Activated B cell treated with CpG ODN at 0.5 μM for 24 hours (primary cell): ENCODE measurements at regions not wholly inside any gene's neighbourhood (a gene's known extent, or its start where the extent isn't known, plus 50 kb on each side); places are given as distances from the start of the nearest gene placed in this dataset.

Source experiments
- ATAC-seq: fragments of 200-7000 bp; cut with Tn5 transposase; one replicate; pipeline ENCODE4 v1.10.0; 2021; ENCODE audit warnings: low read depth, mild to moderate bottlenecking, moderate library complexity
- CTCF ChIA-PET: fragments of 350-600 bp; sonication (Branson Sonifier 250); formaldehyde crosslinking; loops from one replicate; lab custom pipeline; 2021; ENCODE audit warnings: antibody characterized with exemption; lab: Charles Lee
- POLR2A ChIA-PET: fragments of 350-600 bp; sonication (Branson Sonifier 250); formaldehyde crosslinking; loops from one replicate; lab custom pipeline; 2021; ENCODE audit warnings: antibody characterized with exemption; lab: Charles Lee
- DNase-seq: peaks from one replicate; pipeline ENCODE4 v3.0.0; 2022
- H3K27ac Mint-ChIP-seq: one replicate; pipeline ENCODE4 v1.8.0; 2020; ENCODE audit warnings: mixed read lengths
- H3K27me3 Mint-ChIP-seq: one replicate; pipeline ENCODE4 v1.8.0; 2021; ENCODE audit warnings: mixed read lengths
- H3K36me3 Mint-ChIP-seq: one replicate; pipeline ENCODE4 v1.8.0; 2021; ENCODE audit warnings: low read depth, mixed read lengths
- H3K4me1 Mint-ChIP-seq: one replicate; pipeline ENCODE4 v1.8.0; 2021; ENCODE audit warnings: mixed read lengths
- H3K4me3 Mint-ChIP-seq: one replicate; pipeline ENCODE4 v1.8.0; 2020; ENCODE audit warnings: mild to moderate bottlenecking, mixed read lengths
- H3K9me3 Mint-ChIP-seq: one replicate; pipeline ENCODE4 v1.8.0; 2020; ENCODE audit warnings: mixed read lengths
- CTCF ChIP-seq: fragments of 200-600 bp; IDR thresholded peaks from one replicate; pipeline ENCODE4 v1.8.0; 2022; ENCODE audit warnings: antibody characterized with exemption, mild to moderate bottlenecking
- intact Hi-C: fragments of 100-400 bp; cut with micrococcal nuclease; formaldehyde crosslinking; loops from one replicate; pipeline ENCODE4 v1.15.1; 2024

GRCh38 chr5:157918811-157919742 lies 60.1 kb upstream of the CLINT1 start:
- ATAC-seq (peak; percentile 77), DNase-seq (no peak)
- intact Hi-C loops: loop anchor here (1.0 to 2.0 kb wide), 3 partner anchors 30 to 99 kb away; no protein-coding TSS in a partner anchor

DNA sequence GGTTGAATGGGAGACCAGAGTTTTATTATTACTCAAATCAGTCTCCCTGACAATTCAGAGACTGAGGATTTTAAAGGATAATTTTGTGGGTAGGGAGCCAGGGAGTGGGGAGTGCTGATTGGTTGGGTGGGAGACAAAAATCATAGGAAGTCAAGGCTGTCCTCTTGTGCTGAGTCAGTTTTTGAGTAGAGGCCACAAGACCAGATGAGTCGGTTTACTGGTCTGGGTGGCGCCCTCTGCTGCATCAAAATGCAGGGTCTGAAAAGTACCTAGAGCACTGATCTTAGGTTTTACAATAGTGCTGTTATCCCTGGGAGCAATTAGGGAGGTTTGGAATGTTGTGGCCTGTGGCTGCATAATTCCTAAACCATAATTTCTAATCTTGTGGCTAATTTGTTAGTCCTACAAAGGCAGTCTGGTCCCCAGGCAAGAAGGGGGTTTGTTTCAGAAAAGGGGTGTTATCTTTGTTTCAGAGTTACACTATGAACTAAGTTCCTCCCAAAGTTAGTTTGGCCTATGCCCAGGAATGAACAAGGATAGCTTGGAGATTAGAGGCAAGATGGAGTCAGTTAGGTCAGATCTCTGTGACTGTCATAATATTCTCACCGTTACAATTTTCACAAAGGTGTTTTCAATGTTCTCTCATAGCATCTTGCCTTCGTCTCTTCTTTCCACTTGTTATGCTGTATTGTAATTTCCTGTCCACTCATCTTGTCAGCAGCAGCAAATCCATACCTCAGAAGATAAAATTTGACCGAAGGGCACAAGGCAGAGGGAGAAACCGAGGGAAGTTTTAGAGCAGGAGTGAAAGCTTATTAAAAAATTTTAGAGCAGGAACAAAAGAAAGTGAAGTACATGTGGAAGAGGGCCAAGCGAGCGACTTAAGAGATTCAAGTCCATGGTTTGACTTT lies 59.2 kb upstream of the CLINT1 start:
- no peak overlapping the region for H3K4me3 Mint-ChIP-seq
- no peaks in the 10 kb centered on the region for H3K27me3 Mint-ChIP-seq
- CTCF ChIA-PET: interaction anchor here (0.8 to 3.3 kb wide), 2 partner anchors 63 to 98 kb away, joined by 3 to 10 read pairs; no protein-coding TSS in a partner anchor
- intact Hi-C loops: loop anchor here (1.0 to 2.0 kb wide), 3 partner anchors 31 to 98 kb away; no protein-coding TSS in a partner anchor
- peak overlapping the region; percentile 89 for H3K27ac Mint-ChIP-seq
- H3K36me3 Mint-ChIP-seq: no peaks in the 10 kb centered on the region
- TF ChIP-seq CTCF: no peak
- ATAC-seq (no peak), DNase-seq (no peak)
- POLR2A ChIA-PET: interaction anchor here (0.6 to 2.4 kb wide), 3 partner anchors 57 to 487 kb away, joined by 3 to 9 read pairs (median 9); partner anchors contain the start of gene CLINT1
- H3K4me1 Mint-ChIP-seq: peaks cover 34% of the 10 kb centered on the region
- H3K9me3 Mint-ChIP-seq: no peaks in the 10 kb centered on the region

More at GRCh38 chr5:157918811-157919742, 60.1 kb upstream of the CLINT1 start:
- ChIA-PET CTCF (interaction anchor here (1.3 to 2.8 kb wide), 5 partner anchors 30 to 99 kb away, joined by 3 to 13 read pairs (median 5); no protein-coding TSS in a partner anchor), POLR2A (interaction anchor here (0.6 to 2.4 kb wide), 4 partner anchors 58 to 488 kb away, joined by 3 to 9 read pairs (median 6); partner anchors contain the start of gene CLINT1)
- H3K4me1 Mint-ChIP-seq: peaks cover 30% of the 10 kb centered on the region
- no peaks in the 10 kb centered on the region for H3K36me3 Mint-ChIP-seq
- no peaks in the 10 kb centered on the region for H3K27me3 Mint-ChIP-seq
- H3K9me3 Mint-ChIP-seq: no peaks in the 10 kb centered on the region
- H3K27ac Mint-ChIP-seq: peak overlapping the region; percentile 89
- no peak for TF ChIP-seq CTCF
- peak overlapping the region; percentile 77 for H3K4me3 Mint-ChIP-seq

DNA sequence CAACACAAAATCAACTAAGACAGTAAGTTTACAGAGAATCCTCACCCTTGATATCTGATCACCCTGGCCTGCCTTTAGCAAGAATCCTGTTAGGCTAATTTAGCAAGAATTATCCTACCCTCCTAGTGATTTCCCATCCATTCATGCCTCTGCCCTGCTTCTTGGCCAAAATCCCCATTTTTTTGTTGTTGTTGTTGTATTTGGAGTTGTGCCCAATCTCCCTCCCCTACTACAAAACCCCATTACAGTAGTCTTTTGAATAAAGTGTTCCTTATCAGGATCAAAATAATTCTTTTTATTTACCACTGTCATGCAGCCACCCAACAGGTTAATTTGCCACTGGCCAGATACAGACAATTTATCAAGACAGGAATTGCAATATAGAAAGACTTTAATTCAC lies 58.5 kb upstream of the CLINT1 start:
- Mint-ChIP-seq H3K9me3 (no peaks in the 10 kb centered on the region), H3K36me3 (no peaks in the 10 kb centered on the region), H3K27me3 (no peaks in the 10 kb centered on the region), H3K4me1 (peaks cover 41% of the 10 kb centered on the region), H3K4me3 (no peak overlapping the region), H3K27ac (no peak overlapping the region)
- intact Hi-C loops: no loop called here
- POLR2A ChIA-PET: no interaction called here
- DNase-seq: no peak
- CTCF ChIA-PET: interaction anchor here (0.6 to 3.3 kb wide), 2 partner anchors 31 to 98 kb away, joined by 4 to 10 read pairs; no protein-coding TSS in a partner anchor
- ATAC-seq: no peak
- no peak for TF ChIP-seq CTCF

DNA sequence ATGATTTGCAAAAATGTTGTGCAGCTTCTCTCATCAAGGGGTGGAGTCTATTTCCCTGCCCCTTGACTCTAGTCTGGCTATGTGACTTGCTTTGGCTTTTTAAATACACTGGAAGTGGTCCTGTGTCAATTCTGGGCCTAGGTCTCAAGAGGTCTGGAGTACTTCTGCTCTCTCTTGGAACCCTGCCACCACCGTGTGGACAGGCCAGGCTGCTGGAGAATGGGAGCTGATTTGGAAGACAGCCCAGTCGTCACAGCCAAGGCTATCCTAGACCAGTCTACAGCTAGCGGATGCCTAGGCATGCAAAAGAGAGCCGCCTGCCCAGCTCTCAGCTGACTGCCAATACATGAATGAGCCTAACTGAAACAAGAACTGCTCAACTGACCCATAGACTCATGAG lies 56.7 kb upstream of the CLINT1 start:
- Mint-ChIP-seq H3K4me1 (peaks cover 51% of the 10 kb centered on the region), H3K27ac (no peak overlapping the region), H3K27me3 (no peaks in the 10 kb centered on the region), H3K9me3 (no peaks in the 10 kb centered on the region), H3K36me3 (no peaks in the 10 kb centered on the region), H3K4me3 (no peak overlapping the region)
- intact Hi-C loops: no loop called here
- ChIA-PET CTCF (interaction anchor here (3.3 kb wide), 1 partner anchor 96 kb away, joined by 10 read pairs; no protein-coding TSS in a partner anchor), POLR2A (interaction anchor here (0.7 kb wide), 1 partner anchor 56 kb away, joined by 4 read pairs; no protein-coding TSS in a partner anchor)
- no peak for ATAC-seq
- no peak for DNase-seq
- TF ChIP-seq CTCF: no peak
